Activated naive CD4-positive, alpha-beta T cell treated with anti-CD3 and anti-CD28 coated beads for 36 hours (primary cell): ENCODE measurements at regions not wholly inside any gene's neighbourhood (a gene's known extent, or its start where the extent isn't known, plus 50 kb on each side); places are given as distances from the start of the nearest gene placed in this dataset.
"Not testable (repeated sequence)": the region's sequence is repeated elsewhere in the genome, so short reads cannot be mapped to it uniquely, and the experiment has no call there.

Experiments
- CTCF ChIA-PET: fragments of 350-600 bp; sonication (Branson Sonifier 250); formaldehyde crosslinking; loops from one replicate; lab custom pipeline; 2021; ENCODE audit warnings: antibody characterized with exemption; lab: Charles Lee
- DNase-seq: peaks from one replicate; pipeline ENCODE4 v3.0.0-alpha.2; 2020
- H3K27ac Mint-ChIP-seq: one replicate; pipeline ENCODE4 v1.8.0; 2021; ENCODE audit warnings: mild to moderate bottlenecking, mixed read lengths
- H3K27me3 Mint-ChIP-seq: one replicate; pipeline ENCODE4 v1.8.0; 2021; ENCODE audit warnings: low read depth, mixed read lengths
- H3K36me3 Mint-ChIP-seq: one replicate; pipeline ENCODE4 v1.8.0; 2021; ENCODE audit warnings: low read depth, mixed read lengths
- H3K4me1 Mint-ChIP-seq: one replicate; pipeline ENCODE4 v1.8.0; 2021; ENCODE audit warnings: low read depth, mixed read lengths
- H3K4me3 Mint-ChIP-seq: one replicate; pipeline ENCODE4 v1.8.0; 2021; ENCODE audit warnings: mild to moderate bottlenecking, moderate library complexity, mixed read lengths
- H3K9me3 Mint-ChIP-seq: one replicate; pipeline ENCODE4 v1.8.0; 2021; ENCODE audit warnings: mixed read lengths
- intact Hi-C: fragments of 100-400 bp; cut with micrococcal nuclease; formaldehyde crosslinking; loops from one replicate; pipeline ENCODE4 v1.15.1; 2023

DNA sequence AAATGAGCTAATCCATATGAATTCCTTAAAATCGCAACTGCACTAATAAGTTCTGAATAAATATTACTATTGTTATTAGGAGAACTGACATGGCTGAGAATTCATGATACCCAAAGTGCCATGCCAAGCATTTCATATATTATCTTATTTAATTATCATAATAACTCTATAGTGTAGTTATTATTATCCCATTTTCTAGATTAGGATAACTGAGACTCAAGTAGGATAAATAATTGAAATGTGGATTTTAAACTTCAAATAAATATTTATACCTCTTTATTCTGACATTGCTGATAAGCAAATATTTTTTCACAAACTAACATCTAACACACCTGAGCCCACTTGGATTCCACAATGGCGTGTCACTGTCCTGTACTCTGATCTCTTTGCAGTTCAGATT, 492.7 kb downstream of the IRS1 start:
- intact Hi-C loops, result no loop called here
- CTCF ChIA-PET, result no interaction called here
- peaks cover 15% of the 10 kb centered on the region for H3K27me3 Mint-ChIP-seq
- no peaks in the 10 kb centered on the region for H3K9me3 Mint-ChIP-seq
- DNase-seq, result no peak
- H3K4me1 Mint-ChIP-seq, result no peaks in the 10 kb centered on the region
- no peaks in the 10 kb centered on the region for H3K36me3 Mint-ChIP-seq
- H3K27ac Mint-ChIP-seq, result no peak overlapping the region
- no peak overlapping the region for H3K4me3 Mint-ChIP-seq

DNA sequence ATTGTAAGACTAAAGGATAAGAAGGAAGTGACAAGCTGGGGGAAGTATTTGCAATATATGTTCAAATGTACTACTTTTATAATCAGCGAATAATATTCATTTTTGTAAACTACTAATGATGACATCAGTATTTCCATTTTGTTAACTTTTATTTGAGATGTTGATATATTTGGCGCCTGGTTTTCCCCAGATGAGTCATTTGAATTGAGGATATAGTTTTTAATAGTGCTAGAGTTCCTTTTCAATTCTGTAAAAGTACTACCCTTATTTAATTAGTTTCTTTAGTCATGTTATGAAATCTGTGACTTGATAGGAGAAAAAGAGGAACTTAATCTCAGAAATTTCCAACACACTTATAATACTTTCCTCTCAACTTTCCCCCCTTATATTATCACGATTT, 495.3 kb downstream of the IRS1 start:
- no peak overlapping the region for H3K4me3 Mint-ChIP-seq
- no peaks in the 10 kb centered on the region for H3K36me3 Mint-ChIP-seq
- no peak for DNase-seq
- intact Hi-C loops, result no loop called here
- H3K27me3 Mint-ChIP-seq, result peaks cover 13% of the 10 kb centered on the region
- H3K27ac Mint-ChIP-seq, result no peak overlapping the region
- H3K4me1 Mint-ChIP-seq, result no peaks in the 10 kb centered on the region
- CTCF ChIA-PET, result no interaction called here
- no peaks in the 10 kb centered on the region for H3K9me3 Mint-ChIP-seq

- no peak overlapping the region for H3K27ac Mint-ChIP-seq
- CTCF ChIA-PET, result no interaction called here
- intact Hi-C loops, result no loop called here
- no peaks in the 10 kb centered on the region for H3K4me1 Mint-ChIP-seq
- peaks cover 13% of the 10 kb centered on the region for H3K27me3 Mint-ChIP-seq
- no peaks in the 10 kb centered on the region for H3K36me3 Mint-ChIP-seq
- H3K9me3 Mint-ChIP-seq, result no peaks in the 10 kb centered on the region
- no peak for DNase-seq
- no peak overlapping the region for H3K4me3 Mint-ChIP-seq
These were observed 495.9 kb downstream of the IRS1 start for GRCh38 chr2:226303707-226304106.

GRCh38 chr2:226300196-226300886, 499.3 kb downstream of the IRS1 start:
- DNase-seq, result no peak
- intact Hi-C loops, result no loop called here
- CTCF ChIA-PET, result no interaction called here
- H3K27me3 Mint-ChIP-seq, result peaks cover 24% of the 10 kb centered on the region
- H3K4me3 Mint-ChIP-seq, result no peak overlapping the region
- no peaks in the 10 kb centered on the region for H3K4me1 Mint-ChIP-seq
- H3K9me3 Mint-ChIP-seq, result no peaks in the 10 kb centered on the region
- H3K36me3 Mint-ChIP-seq, result no peaks in the 10 kb centered on the region
- no peak overlapping the region for H3K27ac Mint-ChIP-seq

DNA sequence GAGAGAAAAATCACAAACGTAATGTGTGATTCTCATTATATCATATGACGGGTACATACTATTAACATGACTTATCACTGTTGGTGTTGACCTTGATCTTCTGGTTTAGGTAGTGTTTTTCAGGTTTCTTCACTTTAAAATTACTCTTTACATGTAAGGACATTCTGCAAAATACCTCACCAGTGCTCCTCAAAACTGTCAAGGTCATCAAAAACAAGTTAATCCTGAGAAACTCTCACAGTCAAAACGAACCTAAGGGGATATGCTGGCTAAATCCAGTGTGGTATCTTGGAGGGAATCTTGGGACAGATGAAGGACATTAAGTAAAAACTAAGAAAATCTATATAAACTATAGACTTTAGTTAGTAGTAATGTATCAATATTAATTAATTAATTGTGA, 499.8 kb downstream of the IRS1 start:
- H3K27me3 Mint-ChIP-seq, result peaks cover 26% of the 10 kb centered on the region
- H3K9me3 Mint-ChIP-seq, result no peaks in the 10 kb centered on the region
- H3K36me3 Mint-ChIP-seq, result no peaks in the 10 kb centered on the region
- H3K27ac Mint-ChIP-seq, result no peak overlapping the region
- CTCF ChIA-PET, result no interaction called here
- intact Hi-C loops, result no loop called here
- no peak overlapping the region for H3K4me3 Mint-ChIP-seq
- no peaks in the 10 kb centered on the region for H3K4me1 Mint-ChIP-seq
- DNase-seq, result no peak

GRCh38 chr2:226295681-226296080, 503.9 kb downstream of the IRS1 start:
- Mint-ChIP-seq H3K36me3 (no peaks in the 10 kb centered on the region), H3K27ac (no peak overlapping the region), H3K4me3 (no peak overlapping the region), H3K9me3 (peaks cover 12% of the 10 kb centered on the region), H3K27me3 (peaks cover 32% of the 10 kb centered on the region), H3K4me1 (no peaks in the 10 kb centered on the region)
- intact Hi-C loops, result no loop called here
- CTCF ChIA-PET, result no interaction called here
- DNase-seq, result no peak

- Mint-ChIP-seq H3K27ac (no peak overlapping the region), H3K4me3 (no peak overlapping the region), H3K9me3 (peaks cover 13% of the 10 kb centered on the region), H3K27me3 (peaks cover 32% of the 10 kb centered on the region), H3K4me1 (no peaks in the 10 kb centered on the region), H3K36me3 (no peaks in the 10 kb centered on the region)
- intact Hi-C loops, result no loop called here
- CTCF ChIA-PET, result no interaction called here
- DNase-seq, result no peak
These were observed 504.5 kb downstream of the IRS1 start for GRCh38 chr2:226295123-226295522.

DNA sequence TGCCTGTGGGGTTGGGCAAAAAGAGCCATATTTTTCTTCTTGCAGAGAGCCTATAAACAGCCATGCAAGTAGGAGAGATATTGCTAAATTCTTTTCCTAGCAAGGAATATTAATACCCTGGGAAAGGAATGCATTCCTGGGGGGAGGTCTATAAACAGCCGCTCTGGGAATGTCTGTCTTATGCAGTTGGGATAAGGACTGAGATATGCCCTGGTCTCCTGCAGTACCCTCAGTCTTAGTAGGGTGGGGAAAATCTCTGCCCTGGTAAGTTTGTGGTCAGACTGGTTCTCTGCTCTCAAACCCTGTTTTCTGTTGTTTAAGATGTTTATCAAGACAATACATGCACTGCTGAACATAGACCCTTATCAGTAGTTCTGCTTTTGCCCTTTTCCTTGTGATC, 508.3 kb downstream of the IRS1 start:
- intact Hi-C loops, result not testable (repeated sequence)

GRCh38 chr2:226286916-226287315, 512.7 kb downstream of the IRS1 start:
- Mint-ChIP-seq H3K27ac (no peak overlapping the region), H3K9me3 (peaks cover 14% of the 10 kb centered on the region), H3K27me3 (peaks cover 8% of the 10 kb centered on the region), H3K4me1 (no peaks in the 10 kb centered on the region), H3K4me3 (no peak overlapping the region), H3K36me3 (no peaks in the 10 kb centered on the region)
- CTCF ChIA-PET, result no interaction called here
- no peak for DNase-seq
- intact Hi-C loops, result no loop called here

More for the DNA sequence above, 508.3 kb downstream of the IRS1 start:
- DNase-seq, CTCF ChIA-PET, H3K27ac Mint-ChIP-seq, H3K36me3 Mint-ChIP-seq, H3K4me3 Mint-ChIP-seq, H3K4me1 Mint-ChIP-seq: not testable (repeated sequence)
- Mint-ChIP-seq H3K27me3 (peaks cover 20% of the 10 kb centered on the region), H3K9me3 (peaks cover 16% of the 10 kb centered on the region)

DNA sequence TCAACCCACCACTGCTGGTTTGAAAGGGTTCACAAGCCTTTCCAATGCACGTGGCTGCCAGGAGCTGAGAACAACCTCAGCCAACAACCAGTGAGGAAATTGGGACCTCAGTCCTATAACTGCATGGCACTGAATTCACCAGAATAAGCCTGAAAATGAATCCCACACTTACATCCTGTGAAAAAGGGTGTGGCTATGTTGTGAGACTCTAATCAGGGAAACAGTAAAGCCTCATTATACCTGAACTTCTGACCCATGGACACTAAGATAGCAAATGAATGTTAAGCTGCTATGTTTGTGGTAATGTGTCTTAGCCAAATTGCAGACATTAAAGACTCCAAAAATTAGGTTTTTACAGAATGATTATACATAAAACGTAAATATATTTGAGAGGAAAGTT, 515.8 kb downstream of the IRS1 start:
- intact Hi-C loops, result no loop called here
- no peak overlapping the region for H3K4me3 Mint-ChIP-seq
- no peaks in the 10 kb centered on the region for H3K9me3 Mint-ChIP-seq
- H3K36me3 Mint-ChIP-seq, result no peaks in the 10 kb centered on the region
- DNase-seq, result no peak
- no peaks in the 10 kb centered on the region for H3K4me1 Mint-ChIP-seq
- no peak overlapping the region for H3K27ac Mint-ChIP-seq
- peaks cover 14% of the 10 kb centered on the region for H3K27me3 Mint-ChIP-seq
- CTCF ChIA-PET, result no interaction called here

DNA sequence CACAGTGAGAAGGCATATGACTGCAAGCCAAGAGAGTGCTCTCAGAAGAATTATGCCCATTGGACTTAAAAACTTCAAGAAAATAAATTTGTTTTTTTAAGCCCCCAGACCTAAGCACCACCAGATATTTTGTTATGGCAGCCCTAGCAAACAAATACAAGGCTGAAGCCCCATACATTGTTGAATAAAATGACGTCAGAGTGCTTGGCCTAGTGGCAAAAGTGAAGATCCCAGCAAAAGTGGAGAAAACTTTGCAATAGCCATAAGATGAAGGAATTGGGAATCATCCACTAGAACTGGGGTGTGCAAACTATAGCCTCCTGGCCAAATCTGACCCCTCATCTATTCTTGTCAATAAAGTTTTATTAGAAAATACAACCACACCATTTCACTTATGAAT, 517.5 kb downstream of the IRS1 start:
- intact Hi-C loops, result no loop called here
- H3K36me3 Mint-ChIP-seq, result no peaks in the 10 kb centered on the region
- H3K4me3 Mint-ChIP-seq, result no peak overlapping the region
- CTCF ChIA-PET, result no interaction called here
- no peak for DNase-seq
- H3K9me3 Mint-ChIP-seq, result no peaks in the 10 kb centered on the region
- no peak overlapping the region for H3K27ac Mint-ChIP-seq
- H3K4me1 Mint-ChIP-seq, result no peaks in the 10 kb centered on the region
- H3K27me3 Mint-ChIP-seq, result peaks cover 14% of the 10 kb centered on the region

GRCh38 chr2:226280136-226280535, 519.5 kb downstream of the IRS1 start:
- CTCF ChIA-PET, H3K4me3 Mint-ChIP-seq, intact Hi-C loops, H3K36me3 Mint-ChIP-seq, H3K9me3 Mint-ChIP-seq, DNase-seq, H3K27ac Mint-ChIP-seq, H3K4me1 Mint-ChIP-seq: not testable (repeated sequence)
- H3K27me3 Mint-ChIP-seq, result peaks cover 11% of the 10 kb centered on the region

GRCh38 chr2:226275215-226275614, 524.4 kb downstream of the IRS1 start:
- Mint-ChIP-seq H3K36me3 (no peaks in the 10 kb centered on the region), H3K4me3 (no peak overlapping the region), H3K27me3 (peaks cover 14% of the 10 kb centered on the region), H3K9me3 (no peaks in the 10 kb centered on the region), H3K4me1 (no peaks in the 10 kb centered on the region), H3K27ac (no peak overlapping the region)
- intact Hi-C loops, result no loop called here
- CTCF ChIA-PET, result no interaction called here
- no peak for DNase-seq
